Osteocyte (in vitro differentiated cells): ENCODE measurements at regions not wholly inside any gene's neighbourhood (a gene's known extent, or its start where the extent isn't known, plus 50 kb on each side); places are given as distances from the start of the nearest gene placed in this dataset.

Source experiments
- DNase-seq: peaks from one replicate; pipeline ENCODE4 v3.0.0; 2021; ENCODE audit warnings: mixed read lengths; ENCODE audit not compliant: unreplicated experiment; ENCODE audit errors: extremely low spot score
- H3K27ac Mint-ChIP-seq: one replicate; pipeline ENCODE4 v1.8.0; 2021; ENCODE audit warnings: mild to moderate bottlenecking, mixed read lengths; ENCODE audit not compliant: unreplicated experiment
- H3K27me3 Mint-ChIP-seq: one replicate; pipeline ENCODE4 v1.8.0; 2021; ENCODE audit warnings: mixed read lengths; ENCODE audit not compliant: unreplicated experiment
- H3K36me3 Mint-ChIP-seq: one replicate; pipeline ENCODE4 v1.8.0; 2021; ENCODE audit warnings: mixed read lengths; ENCODE audit not compliant: unreplicated experiment
- H3K4me1 Mint-ChIP-seq: one replicate; pipeline ENCODE4 v1.8.0; 2021; ENCODE audit warnings: mixed read lengths; ENCODE audit not compliant: unreplicated experiment
- H3K4me3 Mint-ChIP-seq: one replicate; pipeline ENCODE4 v1.8.0; 2021; ENCODE audit warnings: mild to moderate bottlenecking, moderate library complexity, mixed read lengths; ENCODE audit not compliant: unreplicated experiment
- H3K9me3 Mint-ChIP-seq: one replicate; pipeline ENCODE4 v1.8.0; 2021; ENCODE audit warnings: mixed read lengths; ENCODE audit not compliant: unreplicated experiment
- TF ChIP-seq, protein P1 (sequence below): fragments of 200-600 bp; sonication (generic); IDR thresholded peaks from 2 replicates; pipeline ENCODE4 v1.5.0; 2021; ENCODE audit warnings: antibody characterized with exemption, mild to moderate bottlenecking, moderate library complexity

GRCh38 chr9:79862921-79863890 lies 291.4 kb downstream of the TLE4 start:
- Mint-ChIP-seq H3K36me3 (no peaks in the 10 kb centered on the region), H3K4me1 (no peaks in the 10 kb centered on the region), H3K27ac (no peak overlapping the region), H3K9me3 (no peaks in the 10 kb centered on the region), H3K27me3 (peaks cover 10% of the 10 kb centered on the region), H3K4me3 (no peak overlapping the region)
- TF ChIP-seq, protein P1, sequence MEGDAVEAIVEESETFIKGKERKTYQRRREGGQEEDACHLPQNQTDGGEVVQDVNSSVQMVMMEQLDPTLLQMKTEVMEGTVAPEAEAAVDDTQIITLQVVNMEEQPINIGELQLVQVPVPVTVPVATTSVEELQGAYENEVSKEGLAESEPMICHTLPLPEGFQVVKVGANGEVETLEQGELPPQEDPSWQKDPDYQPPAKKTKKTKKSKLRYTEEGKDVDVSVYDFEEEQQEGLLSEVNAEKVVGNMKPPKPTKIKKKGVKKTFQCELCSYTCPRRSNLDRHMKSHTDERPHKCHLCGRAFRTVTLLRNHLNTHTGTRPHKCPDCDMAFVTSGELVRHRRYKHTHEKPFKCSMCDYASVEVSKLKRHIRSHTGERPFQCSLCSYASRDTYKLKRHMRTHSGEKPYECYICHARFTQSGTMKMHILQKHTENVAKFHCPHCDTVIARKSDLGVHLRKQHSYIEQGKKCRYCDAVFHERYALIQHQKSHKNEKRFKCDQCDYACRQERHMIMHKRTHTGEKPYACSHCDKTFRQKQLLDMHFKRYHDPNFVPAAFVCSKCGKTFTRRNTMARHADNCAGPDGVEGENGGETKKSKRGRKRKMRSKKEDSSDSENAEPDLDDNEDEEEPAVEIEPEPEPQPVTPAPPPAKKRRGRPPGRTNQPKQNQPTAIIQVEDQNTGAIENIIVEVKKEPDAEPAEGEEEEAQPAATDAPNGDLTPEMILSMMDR, result no peak
- DNase-seq, result no peak

DNA sequence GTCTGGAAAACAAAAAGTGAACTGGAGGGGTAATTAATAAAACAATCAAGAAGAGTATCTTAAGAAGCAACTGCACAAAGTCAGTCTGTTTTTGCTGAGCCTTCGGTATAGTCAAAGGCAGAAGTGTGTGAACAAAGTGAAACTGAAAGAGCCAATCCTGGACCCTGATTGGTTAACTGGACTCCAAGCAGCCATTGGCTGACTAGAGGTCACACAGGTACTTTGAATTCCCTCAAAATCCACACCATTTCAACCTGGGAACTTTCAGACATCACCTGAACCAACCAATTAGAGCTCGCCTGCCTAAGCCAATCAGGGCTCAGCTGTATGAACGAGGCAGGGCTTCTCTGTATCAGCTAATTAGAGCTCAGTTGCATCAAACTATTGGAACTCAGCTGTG lies 286.7 kb downstream of the TLE4 start:
- H3K27ac Mint-ChIP-seq, result no peak overlapping the region
- no peak overlapping the region for H3K4me3 Mint-ChIP-seq
- no peak for DNase-seq
- TF ChIP-seq, protein P1, result no peak
- H3K9me3 Mint-ChIP-seq, result no peaks in the 10 kb centered on the region
- no peaks in the 10 kb centered on the region for H3K36me3 Mint-ChIP-seq
- no peaks in the 10 kb centered on the region for H3K4me1 Mint-ChIP-seq
- H3K27me3 Mint-ChIP-seq, result no peaks in the 10 kb centered on the region

DNA sequence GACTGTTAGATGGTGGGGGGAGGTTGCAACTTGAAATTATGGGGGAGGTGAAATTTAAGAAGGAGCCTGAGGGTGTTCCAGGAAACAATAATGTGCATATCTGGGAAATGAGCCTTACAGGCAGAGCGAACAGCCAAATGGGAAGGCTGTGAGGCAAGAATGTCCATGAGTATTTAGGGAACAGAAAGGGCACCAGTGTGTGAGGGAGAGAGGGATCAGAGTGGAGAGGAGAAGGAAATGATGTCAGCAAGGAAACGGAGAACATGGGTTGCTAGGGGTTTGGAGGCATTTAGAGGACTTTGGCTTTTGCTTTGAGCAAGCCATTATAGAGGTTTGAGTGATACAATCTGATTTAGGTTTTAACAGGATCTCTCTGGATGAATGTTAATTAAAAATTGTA lies 285.4 kb downstream of the TLE4 start:
- no peaks in the 10 kb centered on the region for H3K27me3 Mint-ChIP-seq
- DNase-seq, result no peak

DNA sequence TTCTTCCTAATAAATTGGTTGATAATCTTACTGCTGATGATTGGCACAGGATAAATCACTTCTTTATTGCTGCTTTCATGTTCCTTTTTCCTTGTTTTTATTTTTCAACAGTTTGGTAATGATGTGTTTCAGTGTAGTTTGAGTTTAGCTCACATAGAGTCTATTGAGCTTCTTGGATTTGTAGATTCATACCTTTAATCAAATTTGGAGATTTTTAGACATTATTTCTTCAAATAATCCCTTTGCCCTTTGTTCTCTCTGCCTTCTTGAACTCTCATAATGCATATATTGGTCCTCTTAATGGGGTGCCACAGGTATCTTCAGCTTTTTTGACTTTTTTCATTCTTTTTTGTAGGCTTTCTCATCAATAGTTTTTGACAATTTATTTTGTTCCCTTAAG lies 275.3 kb downstream of the TLE4 start:
- H3K4me1 Mint-ChIP-seq, result no peaks in the 10 kb centered on the region
- H3K27ac Mint-ChIP-seq, result no peak overlapping the region
- H3K27me3 Mint-ChIP-seq, result peaks cover 6% of the 10 kb centered on the region
- no peak for DNase-seq
- H3K4me3 Mint-ChIP-seq, result no peak overlapping the region
- peaks cover 39% of the 10 kb centered on the region for H3K9me3 Mint-ChIP-seq
- peaks cover 4% of the 10 kb centered on the region for H3K36me3 Mint-ChIP-seq
- TF ChIP-seq, protein P1, result no peak

More for the DNA sequence above, 285.4 kb downstream of the TLE4 start:
- no peak overlapping the region for H3K27ac Mint-ChIP-seq
- no peak overlapping the region for H3K4me3 Mint-ChIP-seq
- H3K36me3 Mint-ChIP-seq, result no peaks in the 10 kb centered on the region
- TF ChIP-seq, protein P1, result no peak
- H3K9me3 Mint-ChIP-seq, result no peaks in the 10 kb centered on the region
- no peaks in the 10 kb centered on the region for H3K4me1 Mint-ChIP-seq

DNA sequence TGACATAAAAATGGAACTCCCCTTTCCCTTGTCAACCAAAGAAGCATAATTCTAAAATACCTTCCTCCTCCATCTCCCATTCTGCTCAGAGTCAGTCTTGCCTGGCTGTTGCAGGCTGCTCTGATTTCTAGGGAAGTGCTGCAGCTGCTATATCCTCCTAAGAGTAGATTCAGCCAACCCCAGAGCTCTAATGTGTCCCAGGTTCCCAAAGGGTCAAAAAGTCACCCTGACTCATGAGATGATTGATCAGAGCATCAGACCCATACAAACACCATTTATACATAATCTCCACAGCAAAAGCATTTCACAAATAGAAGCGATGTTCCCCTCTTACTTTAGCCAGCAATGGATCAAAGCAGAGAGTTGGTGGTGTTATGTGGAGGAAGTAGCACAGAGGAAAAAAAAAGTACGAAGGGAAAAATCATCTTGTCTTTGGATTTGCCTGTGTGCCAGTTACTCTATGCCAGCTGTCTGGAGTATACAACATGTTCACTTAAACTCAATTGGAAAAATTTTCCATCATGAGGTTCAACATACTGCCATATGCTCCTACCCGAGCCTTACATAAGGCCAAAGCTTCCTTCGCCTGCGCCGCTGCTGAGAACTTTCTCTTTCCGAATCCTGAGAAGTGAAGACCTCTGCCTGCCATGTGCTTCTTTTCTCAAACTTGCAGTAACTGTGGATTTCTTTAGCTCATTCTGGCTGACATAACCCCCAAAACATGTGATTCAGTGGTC lies 258.0 kb downstream of the TLE4 start:
- no peak for DNase-seq
- H3K4me1 Mint-ChIP-seq, result no peaks in the 10 kb centered on the region
- H3K9me3 Mint-ChIP-seq, result no peaks in the 10 kb centered on the region
- H3K4me3 Mint-ChIP-seq, result no peak overlapping the region
- TF ChIP-seq, protein P1, result no peak
- H3K27ac Mint-ChIP-seq, result no peak overlapping the region
- H3K27me3 Mint-ChIP-seq, result no peaks in the 10 kb centered on the region
- H3K36me3 Mint-ChIP-seq, result no peaks in the 10 kb centered on the region
